ENCODE measurements at regions not wholly inside any gene's neighbourhood (a gene's known extent, or its start where the extent isn't known, plus 50 kb on each side); places are given as distances from the start of the nearest gene placed in this dataset.
"Not testable (repeated sequence)": the region's sequence is repeated elsewhere in the genome, so short reads cannot be mapped to it uniquely, and the experiment has no call there.

DNA sequence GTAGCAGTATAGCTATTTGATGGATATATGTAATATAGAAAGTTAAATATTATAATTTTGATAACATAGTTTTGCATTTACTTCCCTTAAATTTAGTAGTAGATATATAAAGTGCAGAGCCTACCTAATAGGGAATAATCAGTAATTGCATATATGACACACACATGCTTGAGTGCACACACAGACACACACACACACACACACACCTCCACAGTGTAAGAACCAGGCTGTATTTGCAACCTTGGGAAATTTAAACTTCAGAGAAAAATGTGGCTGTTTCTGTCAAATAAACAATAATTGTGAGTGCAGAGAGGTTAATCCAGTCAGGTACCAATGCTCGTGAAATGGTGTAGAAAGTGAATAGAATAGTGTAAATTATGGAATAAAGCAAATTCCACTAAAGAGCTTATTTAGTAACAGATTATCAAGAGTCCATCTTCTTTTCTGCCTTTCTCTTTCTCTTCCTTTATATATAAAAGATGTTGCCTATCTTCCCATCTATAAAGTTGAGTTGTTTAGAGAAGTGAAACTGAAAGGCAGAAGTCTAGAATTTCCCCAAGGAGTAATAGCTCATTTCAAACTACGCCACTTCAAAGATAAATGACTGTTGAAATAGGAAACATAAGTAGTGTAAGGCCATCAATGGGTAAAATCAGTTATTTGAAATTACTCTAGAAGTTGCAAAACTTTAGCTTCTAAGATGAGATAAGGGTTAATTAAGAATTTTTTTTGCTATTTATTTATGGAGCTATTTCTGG lies 273.7 kb downstream of the SRGAP2C start:
- Histone ChIP-seq H3K27ac (no peak overlapping the region), H3K4me3 (ENCODE audit: low read depth, low read length) (no peak overlapping the region), H3K27me3 (replicated peaks) (no peaks in the 10 kb centered on the region), H3K36me3 (replicated peaks) (no peaks in the 10 kb centered on the region)
- DNase-seq: no peak
- TF ChIP-seq, protein P1, sequence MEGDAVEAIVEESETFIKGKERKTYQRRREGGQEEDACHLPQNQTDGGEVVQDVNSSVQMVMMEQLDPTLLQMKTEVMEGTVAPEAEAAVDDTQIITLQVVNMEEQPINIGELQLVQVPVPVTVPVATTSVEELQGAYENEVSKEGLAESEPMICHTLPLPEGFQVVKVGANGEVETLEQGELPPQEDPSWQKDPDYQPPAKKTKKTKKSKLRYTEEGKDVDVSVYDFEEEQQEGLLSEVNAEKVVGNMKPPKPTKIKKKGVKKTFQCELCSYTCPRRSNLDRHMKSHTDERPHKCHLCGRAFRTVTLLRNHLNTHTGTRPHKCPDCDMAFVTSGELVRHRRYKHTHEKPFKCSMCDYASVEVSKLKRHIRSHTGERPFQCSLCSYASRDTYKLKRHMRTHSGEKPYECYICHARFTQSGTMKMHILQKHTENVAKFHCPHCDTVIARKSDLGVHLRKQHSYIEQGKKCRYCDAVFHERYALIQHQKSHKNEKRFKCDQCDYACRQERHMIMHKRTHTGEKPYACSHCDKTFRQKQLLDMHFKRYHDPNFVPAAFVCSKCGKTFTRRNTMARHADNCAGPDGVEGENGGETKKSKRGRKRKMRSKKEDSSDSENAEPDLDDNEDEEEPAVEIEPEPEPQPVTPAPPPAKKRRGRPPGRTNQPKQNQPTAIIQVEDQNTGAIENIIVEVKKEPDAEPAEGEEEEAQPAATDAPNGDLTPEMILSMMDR (IDR thresholded peaks at IDR 0.05; ENCODE audit: low read depth, low read length, missing control alignments): no peak
- in situ Hi-C loops (cut with HindIII; ENCODE audit: low pct_ligation_motif_present, low sequenced_read_pairs): no loop called here

DNA sequence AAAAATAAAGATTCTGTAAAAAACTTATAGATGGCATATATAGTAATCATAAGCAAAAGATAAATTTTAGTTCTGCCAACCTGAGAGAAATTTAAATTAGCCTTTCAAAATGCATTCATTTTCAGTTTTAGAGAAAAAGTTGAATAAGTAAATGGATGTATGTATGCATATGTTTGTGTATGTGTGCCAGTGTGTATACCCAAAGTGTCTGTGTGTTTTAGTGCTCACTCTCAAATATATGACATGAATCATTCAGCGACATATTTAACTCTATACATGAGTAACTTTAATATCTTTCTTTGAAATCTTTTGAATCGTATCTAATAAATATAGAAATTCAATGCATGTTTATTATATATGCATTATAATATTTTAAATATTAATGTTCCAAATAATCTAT lies 274.5 kb downstream of the SRGAP2C start:
- DNase-seq: no peak
- Histone ChIP-seq H3K27me3 (replicated peaks) (no peaks in the 10 kb centered on the region), H3K4me3 (ENCODE audit: low read depth, low read length) (no peak overlapping the region), H3K27ac (no peak overlapping the region), H3K36me3 (replicated peaks) (no peaks in the 10 kb centered on the region)
- TF ChIP-seq, protein P1 (IDR thresholded peaks at IDR 0.05; ENCODE audit: low read depth, low read length, missing control alignments): no peak
- in situ Hi-C loops (cut with HindIII; ENCODE audit: low pct_ligation_motif_present, low sequenced_read_pairs): no loop called here

DNA sequence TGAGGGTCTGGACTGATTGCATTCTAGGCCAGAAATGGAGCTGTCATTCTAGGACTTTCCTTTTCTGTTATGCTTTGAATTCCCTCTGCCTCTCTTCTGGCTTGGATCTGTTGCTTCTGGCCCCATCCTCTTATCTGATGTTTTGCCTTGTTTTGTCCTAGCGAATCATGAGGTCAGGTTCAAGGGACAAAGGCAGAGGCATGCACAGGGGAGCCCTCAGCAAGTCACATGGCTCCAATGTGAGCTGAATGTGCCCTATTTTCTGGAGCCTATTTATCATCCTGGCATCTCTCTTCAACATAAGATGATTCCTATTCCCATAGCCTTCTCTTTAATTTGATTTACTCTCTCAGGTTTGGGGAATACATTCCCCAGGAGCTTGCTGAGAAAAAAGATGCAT lies 284.6 kb downstream of the SRGAP2C start:
- H3K4me3 ChIP-seq (ENCODE audit: low read depth, low read length); H3K36me3 ChIP-seq (replicated peaks); in situ Hi-C loops (cut with HindIII; ENCODE audit: low pct_ligation_motif_present, low sequenced_read_pairs); DNase-seq; H3K27me3 ChIP-seq (replicated peaks); H3K27ac ChIP-seq: not testable (repeated sequence)

DNA sequence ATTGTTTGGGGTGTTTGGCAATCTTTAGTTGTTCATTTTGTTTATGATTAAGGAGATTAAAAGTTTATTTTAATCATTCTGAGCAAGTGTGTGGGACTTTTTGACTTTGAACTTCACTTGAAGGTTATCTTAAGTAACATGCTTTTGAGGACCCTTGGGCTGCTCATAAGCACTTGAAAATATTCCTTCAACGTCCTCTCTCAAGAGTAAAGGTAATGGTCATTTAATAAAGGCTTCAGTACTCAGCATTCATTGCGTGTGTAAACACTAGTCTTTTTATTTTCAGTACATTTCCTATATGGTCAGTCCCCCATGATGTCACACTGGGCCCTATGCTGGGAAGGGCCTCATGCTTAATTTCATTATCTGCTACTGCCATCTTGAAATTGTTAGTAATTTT lies 285.6 kb downstream of the SRGAP2C start:
- H3K36me3 ChIP-seq (replicated peaks); H3K4me3 ChIP-seq (ENCODE audit: low read depth, low read length); in situ Hi-C loops (cut with HindIII; ENCODE audit: low pct_ligation_motif_present, low sequenced_read_pairs); DNase-seq; H3K27ac ChIP-seq; H3K27me3 ChIP-seq (replicated peaks): not testable (repeated sequence)

DNA sequence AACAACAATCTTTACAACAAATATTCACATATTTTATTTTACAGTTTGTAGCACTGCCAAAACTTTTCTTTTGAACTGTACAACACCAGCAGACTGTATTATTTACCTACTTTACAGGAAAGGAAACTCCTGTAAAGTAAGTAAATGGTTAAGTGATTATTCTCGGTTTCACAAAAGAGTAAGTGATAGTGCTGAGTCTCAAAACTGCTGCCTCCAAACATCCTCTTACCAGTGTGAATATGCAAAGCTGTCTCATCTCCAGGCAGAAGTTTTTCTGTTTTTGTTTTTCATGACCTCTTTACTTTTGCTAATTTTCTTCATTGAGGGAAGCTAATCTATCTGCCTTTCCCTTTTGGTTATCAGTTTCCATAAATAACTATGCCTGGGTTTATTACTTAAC lies 286.7 kb downstream of the SRGAP2C start:
- in situ Hi-C loops (cut with HindIII; ENCODE audit: low pct_ligation_motif_present, low sequenced_read_pairs): no loop called here
- Histone ChIP-seq H3K4me3 (ENCODE audit: low read depth, low read length) (no peak overlapping the region), H3K27ac (no peak overlapping the region), H3K36me3 (replicated peaks) (no peaks in the 10 kb centered on the region), H3K27me3 (replicated peaks) (no peaks in the 10 kb centered on the region)
- no peak for DNase-seq
- TF ChIP-seq, protein P1 (IDR thresholded peaks at IDR 0.05; ENCODE audit: low read depth, low read length, missing control alignments): no peak

DNA sequence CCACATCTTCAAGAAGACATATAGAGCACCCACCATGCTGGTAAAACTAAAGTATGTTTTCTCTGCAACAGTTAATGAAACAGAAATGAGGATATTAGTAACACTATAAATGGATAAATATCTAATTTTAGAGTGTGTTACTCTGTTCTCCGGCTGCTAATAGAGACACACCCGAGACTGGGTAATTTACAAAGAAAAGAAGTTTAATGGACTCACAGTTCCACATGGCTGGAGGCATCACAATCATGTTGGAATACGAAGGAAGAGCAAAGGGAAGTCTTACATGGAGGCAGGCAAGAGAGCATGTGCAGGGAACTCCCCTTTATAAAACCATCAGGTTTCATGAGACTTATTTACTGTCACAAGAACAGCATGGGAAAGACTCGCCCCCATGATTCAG lies 287.2 kb downstream of the SRGAP2C start:
- TF ChIP-seq, protein P1 (IDR thresholded peaks at IDR 0.05; ENCODE audit: low read depth, low read length, missing control alignments): no peak
- Histone ChIP-seq H3K36me3 (replicated peaks) (no peaks in the 10 kb centered on the region), H3K27me3 (replicated peaks) (no peaks in the 10 kb centered on the region), H3K27ac (no peak overlapping the region), H3K4me3 (ENCODE audit: low read depth, low read length) (no peak overlapping the region)
- DNase-seq: no peak
- in situ Hi-C loops (cut with HindIII; ENCODE audit: low pct_ligation_motif_present, low sequenced_read_pairs): no loop called here

DNA sequence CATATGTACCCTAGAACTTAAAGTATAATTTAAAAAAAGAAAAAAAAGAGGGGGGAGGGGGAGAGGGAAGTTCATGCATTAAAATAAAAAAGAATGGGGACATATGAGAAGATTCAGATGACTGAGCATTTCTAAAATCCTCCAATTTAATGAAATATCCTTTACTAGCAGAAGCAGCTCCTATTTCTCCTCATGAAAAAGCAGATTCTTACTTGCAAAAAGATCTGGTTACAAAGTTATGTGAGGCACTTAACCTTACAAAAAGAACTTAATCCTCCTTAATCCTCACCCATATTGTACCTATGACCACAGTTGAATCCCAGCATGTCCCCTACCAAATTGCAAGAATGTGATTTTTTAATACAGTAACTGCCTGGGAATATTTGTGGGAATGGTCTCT lies 298.5 kb downstream of the SRGAP2C start:
- H3K27ac ChIP-seq: no peak overlapping the region
- in situ Hi-C loops (cut with HindIII; ENCODE audit: low pct_ligation_motif_present, low sequenced_read_pairs): no loop called here
- no peak for DNase-seq
- TF ChIP-seq, protein P1 (IDR thresholded peaks at IDR 0.05; ENCODE audit: low read depth, low read length, missing control alignments): no peak
- no peaks in the 10 kb centered on the region for H3K27me3 ChIP-seq (replicated peaks)
- no peaks in the 10 kb centered on the region for H3K36me3 ChIP-seq (replicated peaks)
- H3K4me3 ChIP-seq (ENCODE audit: low read depth, low read length): no peak overlapping the region

All from brain microvascular endothelial cell (primary cell).